OCI-LY3 (cell line): ENCODE measurements at regions not wholly inside any gene's neighbourhood (a gene's known extent, or its start where the extent isn't known, plus 50 kb on each side); places are given as distances from the start of the nearest gene placed in this dataset.
"Not testable (repeated sequence)": the region's sequence is repeated elsewhere in the genome, so short reads cannot be mapped to it uniquely, and the experiment has no call there.

ENCODE experiments used
- CTCF ChIP-seq: fragments of 200-600, 300-600 bp; sonication (generic); IDR thresholded peaks from 2 replicates; pipeline ENCODE4 v1.5.1; 2014; ENCODE audit warnings: antibody characterized with exemption, low read length, low read depth
- EZH2phosphoT487 ChIP-seq: fragments of 200-600 bp; shearing (Covaris generic); IDR thresholded peaks from 2 replicates; pipeline ENCODE4 v1.6.1; 2018; ENCODE audit warnings: antibody characterized with exemption, mixed run types, low read depth

- TF ChIP-seq CTCF, EZH2phosphoT487: not testable (repeated sequence)
Measured at GRCh38 chr9:62862180-62862579, 1672.3 kb downstream of the SPATA31A7 start.
